ENCODE measurements at regions not wholly inside any gene's neighbourhood (a gene's known extent, or its start where the extent isn't known, plus 50 kb on each side); places are given as distances from the start of the nearest gene placed in this dataset.
"Not testable (repeated sequence)": the region's sequence is repeated elsewhere in the genome, so short reads cannot be mapped to it uniquely, and the experiment has no call there.

GRCh38 chr18:30852980-30853379 is 189.6 kb downstream of the DSC3 start:
- ATAC-seq (no peak), DNase-seq (ENCODE audit: low read depth, low spot score) (no peak)
- H3K27me3 ChIP-seq (ENCODE audit: control insufficient read depth, insufficient read depth, low read length) = no peaks in the 10 kb centered on the region
- POLR2A ChIA-PET = no interaction called here
- H3K36me3 ChIP-seq (ENCODE audit: control insufficient read depth, insufficient read depth, low read length) = no peaks in the 10 kb centered on the region
- no peak overlapping the region for H3K4me3 ChIP-seq (ENCODE audit: low read depth in 2 of 2, low read length in 2 of 2)
- intact Hi-C loops (cut with micrococcal nuclease; ENCODE audit: unreplicated experiment) = no loop called here
- no peaks in the 10 kb centered on the region for H3K4me1 ChIP-seq (ENCODE audit: control insufficient read depth, insufficient read depth, low read length)
- no peak overlapping the region for H3K27ac ChIP-seq (ENCODE audit: low read length)
- BruUV-seq (replicated peaks) = no TSS peak
- in situ Hi-C loops (cut with HindIII; ENCODE audit: low pct_unique_long_range_greater_than_20kb, low sequenced_read_pairs) = no loop called here
- TF ChIP-seq, protein P1, sequence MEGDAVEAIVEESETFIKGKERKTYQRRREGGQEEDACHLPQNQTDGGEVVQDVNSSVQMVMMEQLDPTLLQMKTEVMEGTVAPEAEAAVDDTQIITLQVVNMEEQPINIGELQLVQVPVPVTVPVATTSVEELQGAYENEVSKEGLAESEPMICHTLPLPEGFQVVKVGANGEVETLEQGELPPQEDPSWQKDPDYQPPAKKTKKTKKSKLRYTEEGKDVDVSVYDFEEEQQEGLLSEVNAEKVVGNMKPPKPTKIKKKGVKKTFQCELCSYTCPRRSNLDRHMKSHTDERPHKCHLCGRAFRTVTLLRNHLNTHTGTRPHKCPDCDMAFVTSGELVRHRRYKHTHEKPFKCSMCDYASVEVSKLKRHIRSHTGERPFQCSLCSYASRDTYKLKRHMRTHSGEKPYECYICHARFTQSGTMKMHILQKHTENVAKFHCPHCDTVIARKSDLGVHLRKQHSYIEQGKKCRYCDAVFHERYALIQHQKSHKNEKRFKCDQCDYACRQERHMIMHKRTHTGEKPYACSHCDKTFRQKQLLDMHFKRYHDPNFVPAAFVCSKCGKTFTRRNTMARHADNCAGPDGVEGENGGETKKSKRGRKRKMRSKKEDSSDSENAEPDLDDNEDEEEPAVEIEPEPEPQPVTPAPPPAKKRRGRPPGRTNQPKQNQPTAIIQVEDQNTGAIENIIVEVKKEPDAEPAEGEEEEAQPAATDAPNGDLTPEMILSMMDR (IDR thresholded peaks at IDR 0.05) = no peak
- TF ChIP-seq TCF7L2 (IDR thresholded peaks at IDR 0.05; ENCODE audit: low read depth, low read length) = no peak
- TF ChIP-seq SIN3A (IDR thresholded peaks at IDR 0.05; ENCODE audit: borderline replicate concordance, insufficient read depth, low read depth, low read length) = no peak
- TF ChIP-seq POLR2AphosphoS5 (IDR thresholded peaks at IDR 0.05; ENCODE audit: low read depth, low read length) = no peak
- no peak for TF ChIP-seq REST (IDR thresholded peaks at IDR 0.05; ENCODE audit: insufficient read depth in 1 of 2, low read depth in 2 of 2, low read length in 1 of 2)
- CTCF ChIA-PET = no interaction called here
- H3K9me3 ChIP-seq (ENCODE audit: control insufficient read depth, insufficient read depth, low read depth, low read length) = no peaks in the 10 kb centered on the region

GRCh38 chr18:30852541-30852940 is 190.0 kb downstream of the DSC3 start:
- H3K36me3 ChIP-seq (ENCODE audit: control insufficient read depth, insufficient read depth, low read length) = no peaks in the 10 kb centered on the region
- in situ Hi-C loops (cut with HindIII; ENCODE audit: low pct_unique_long_range_greater_than_20kb, low sequenced_read_pairs) = no loop called here
- no peaks in the 10 kb centered on the region for H3K9me3 ChIP-seq (ENCODE audit: control insufficient read depth, insufficient read depth, low read depth, low read length)
- DNase-seq (ENCODE audit: low read depth, low spot score) (no peak), ATAC-seq (no peak)
- no peak overlapping the region for H3K4me3 ChIP-seq (ENCODE audit: low read depth in 2 of 2, low read length in 2 of 2)
- POLR2A ChIA-PET = no interaction called here
- intact Hi-C loops (cut with micrococcal nuclease; ENCODE audit: unreplicated experiment) = no loop called here
- TF ChIP-seq REST (IDR thresholded peaks at IDR 0.05; ENCODE audit: insufficient read depth in 1 of 2, low read depth in 2 of 2, low read length in 1 of 2) = no peak
- TF ChIP-seq TCF7L2 (IDR thresholded peaks at IDR 0.05; ENCODE audit: low read depth, low read length) = no peak
- no peak for TF ChIP-seq POLR2AphosphoS5 (IDR thresholded peaks at IDR 0.05; ENCODE audit: low read depth, low read length)
- no TSS peak for BruUV-seq (replicated peaks)
- H3K27ac ChIP-seq (ENCODE audit: low read length) = no peak overlapping the region
- CTCF ChIA-PET = no interaction called here
- H3K4me1 ChIP-seq (ENCODE audit: control insufficient read depth, insufficient read depth, low read length) = no peaks in the 10 kb centered on the region
- no peaks in the 10 kb centered on the region for H3K27me3 ChIP-seq (ENCODE audit: control insufficient read depth, insufficient read depth, low read length)

- H3K4me3 ChIP-seq (ENCODE audit: low read depth in 2 of 2, low read length in 2 of 2); BruUV-seq (replicated peaks); POLR2A ChIA-PET; H3K27me3 ChIP-seq (ENCODE audit: control insufficient read depth, insufficient read depth, low read length); H3K4me1 ChIP-seq (ENCODE audit: control insufficient read depth, insufficient read depth, low read length); H3K27ac ChIP-seq (ENCODE audit: low read length); ATAC-seq; CTCF ChIA-PET; DNase-seq (ENCODE audit: low read depth, low spot score); in situ Hi-C loops (cut with HindIII; ENCODE audit: low pct_unique_long_range_greater_than_20kb, low sequenced_read_pairs); H3K9me3 ChIP-seq (ENCODE audit: control insufficient read depth, insufficient read depth, low read depth, low read length); intact Hi-C loops (cut with micrococcal nuclease; ENCODE audit: unreplicated experiment); H3K36me3 ChIP-seq (ENCODE audit: control insufficient read depth, insufficient read depth, low read length): not testable (repeated sequence)
These were observed 203.4 kb downstream of the DSC3 start for GRCh38 chr18:30839056-30839561.

Data from Panc1 (cell line).